ENCODE measurements at regions not wholly inside any gene's neighbourhood (a gene's known extent, or its start where the extent isn't known, plus 50 kb on each side); places are given as distances from the start of the nearest gene placed in this dataset.

- no peak for TF ChIP-seq REST (IDR thresholded peaks at IDR 0.05; ENCODE audit: insufficient replicate concordance, low read depth)
- no peak for TF ChIP-seq CTCF (IDR thresholded peaks at IDR 0.05; ENCODE audit: insufficient read depth, low read length)
Observed at GRCh38 chr5:57717555-57717954, 234.9 kb upstream of the ACTBL2 start.
